ENCODE measurements at regions not wholly inside any gene's neighbourhood (a gene's known extent, or its start where the extent isn't known, plus 50 kb on each side); places are given as distances from the start of the nearest gene placed in this dataset.

GRCh38 chr11:92098172-92098571 is 126.4 kb upstream of the FAT3 start:
- WGBS (ENCODE audit: insufficient coverage): no CpG with 5 or more reads among the region's 2 CpGs
- no peak overlapping the region for H3K4me3 Mint-ChIP-seq
- H4K20me1 ChIP-seq (ENCODE audit: insufficient read depth, low read length): no peaks in the 10 kb centered on the region

GRCh38 chr11:92087725-92088537 is 136.7 kb upstream of the FAT3 start:
- no peaks in the 10 kb centered on the region for H3K27me3 ChIP-seq (ENCODE audit: control insufficient read depth in 2 of 2, insufficient read depth in 2 of 2, low read length in 2 of 2)
- H3K4me2 ChIP-seq (replicated peaks; ENCODE audit: extremely low read depth, low read length, poor library complexity, severe bottlenecking): no peak overlapping the region
- H3K27ac ChIP-seq (ENCODE audit: low read depth in 1 of 2, low read length in 2 of 2): no peak overlapping the region
- intact Hi-C loops (cut with micrococcal nuclease): no loop called here
- no peak overlapping the region for H2AFZ ChIP-seq (ENCODE audit: insufficient read depth, low read depth, low read length, poor library complexity, severe bottlenecking)
- H3K4me3 Mint-ChIP-seq: no peak overlapping the region
- no peaks in the 10 kb centered on the region for H3K9me3 ChIP-seq (replicated peaks in 1 of 2; ENCODE audit: control insufficient read depth in 1 of 2, insufficient read depth in 1 of 2, low read length in 2 of 2)
- H3K4me3 ChIP-seq (replicated peaks in 1 of 3; ENCODE audit: low read depth in 2 of 3, low read length in 3 of 3): no peak overlapping the region
- no peaks in the 10 kb centered on the region for H3K4me1 ChIP-seq (ENCODE audit: control insufficient read depth in 1 of 2, insufficient read depth in 2 of 2, low read length in 2 of 2)
- H3K9ac ChIP-seq (ENCODE audit: insufficient read depth, low read length, poor library complexity, severe bottlenecking): no peak overlapping the region
- H3K27me3 Mint-ChIP-seq (ENCODE audit: low read depth in 3 of 3): peaks cover 0 to 1% (median 0%) of the 10 kb centered on the region in 3 donors
- H3K79me2 ChIP-seq (ENCODE audit: insufficient read depth, low read length): no peaks in the 10 kb centered on the region
- TF ChIP-seq, protein P1, sequence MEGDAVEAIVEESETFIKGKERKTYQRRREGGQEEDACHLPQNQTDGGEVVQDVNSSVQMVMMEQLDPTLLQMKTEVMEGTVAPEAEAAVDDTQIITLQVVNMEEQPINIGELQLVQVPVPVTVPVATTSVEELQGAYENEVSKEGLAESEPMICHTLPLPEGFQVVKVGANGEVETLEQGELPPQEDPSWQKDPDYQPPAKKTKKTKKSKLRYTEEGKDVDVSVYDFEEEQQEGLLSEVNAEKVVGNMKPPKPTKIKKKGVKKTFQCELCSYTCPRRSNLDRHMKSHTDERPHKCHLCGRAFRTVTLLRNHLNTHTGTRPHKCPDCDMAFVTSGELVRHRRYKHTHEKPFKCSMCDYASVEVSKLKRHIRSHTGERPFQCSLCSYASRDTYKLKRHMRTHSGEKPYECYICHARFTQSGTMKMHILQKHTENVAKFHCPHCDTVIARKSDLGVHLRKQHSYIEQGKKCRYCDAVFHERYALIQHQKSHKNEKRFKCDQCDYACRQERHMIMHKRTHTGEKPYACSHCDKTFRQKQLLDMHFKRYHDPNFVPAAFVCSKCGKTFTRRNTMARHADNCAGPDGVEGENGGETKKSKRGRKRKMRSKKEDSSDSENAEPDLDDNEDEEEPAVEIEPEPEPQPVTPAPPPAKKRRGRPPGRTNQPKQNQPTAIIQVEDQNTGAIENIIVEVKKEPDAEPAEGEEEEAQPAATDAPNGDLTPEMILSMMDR (IDR thresholded peaks at IDR 0.05): no peak
- no peaks in the 10 kb centered on the region for H3K4me1 Mint-ChIP-seq
- H3K9me3 Mint-ChIP-seq: peaks cover 0 to 13% (median 3%) of the 10 kb centered on the region in 7 donors
- H3K36me3 Mint-ChIP-seq: no peaks in the 10 kb centered on the region
- WGBS (ENCODE audit: insufficient coverage): 82% methylated on average over 3 of the region's 5 CpGs
- H3K36me3 ChIP-seq (replicated peaks in 1 of 2; ENCODE audit: control insufficient read depth in 1 of 2, insufficient read depth in 2 of 2, low read length in 2 of 2): no peaks in the 10 kb centered on the region
- H3K27ac Mint-ChIP-seq: peak overlapping the region in 1 of 7 donors; percentile 20
- no peak for DNase-seq
- no peaks in the 10 kb centered on the region for H4K20me1 ChIP-seq (ENCODE audit: insufficient read depth, low read length)

More at GRCh38 chr11:92098172-92098571, 126.4 kb upstream of the FAT3 start:
- Histone ChIP-seq H3K4me3 (replicated peaks in 1 of 3; ENCODE audit: low read depth in 2 of 3, low read length in 3 of 3) (no peak overlapping the region), H2AFZ (ENCODE audit: insufficient read depth, low read depth, low read length, poor library complexity, severe bottlenecking) (no peak overlapping the region), H3K9me3 (replicated peaks in 1 of 2; ENCODE audit: control insufficient read depth in 1 of 2, insufficient read depth in 1 of 2, low read length in 2 of 2) (no peaks in the 10 kb centered on the region), H3K36me3 (replicated peaks in 1 of 2; ENCODE audit: control insufficient read depth in 1 of 2, insufficient read depth in 2 of 2, low read length in 2 of 2) (no peaks in the 10 kb centered on the region), H3K4me2 (replicated peaks; ENCODE audit: extremely low read depth, low read length, poor library complexity, severe bottlenecking) (no peak overlapping the region), H3K9ac (ENCODE audit: insufficient read depth, low read length, poor library complexity, severe bottlenecking) (no peak overlapping the region), H3K4me1 (ENCODE audit: control insufficient read depth in 1 of 2, insufficient read depth in 2 of 2, low read length in 2 of 2) (no peaks in the 10 kb centered on the region), H3K27ac (ENCODE audit: low read depth in 1 of 2, low read length in 2 of 2) (no peak overlapping the region), H3K79me2 (ENCODE audit: insufficient read depth, low read length) (no peaks in the 10 kb centered on the region), H3K27me3 (ENCODE audit: control insufficient read depth in 2 of 2, insufficient read depth in 2 of 2, low read length in 2 of 2) (no peaks in the 10 kb centered on the region)
- no peak for DNase-seq
- no peak overlapping the region for H3K27ac Mint-ChIP-seq
- TF ChIP-seq, protein P1 (IDR thresholded peaks at IDR 0.05): no peak
- no peaks in the 10 kb centered on the region for H3K27me3 Mint-ChIP-seq (ENCODE audit: low read depth in 3 of 3)
- peaks cover 0 to 5% (median 1%) of the 10 kb centered on the region in 7 donors for H3K9me3 Mint-ChIP-seq
- no peaks in the 10 kb centered on the region for H3K4me1 Mint-ChIP-seq
- intact Hi-C loops (cut with micrococcal nuclease): no loop called here
- no peaks in the 10 kb centered on the region for H3K36me3 Mint-ChIP-seq

All from CD14-positive monocyte (primary cell).